ENCODE measurements at regions not wholly inside any gene's neighbourhood (a gene's known extent, or its start where the extent isn't known, plus 50 kb on each side); places are given as distances from the start of the nearest gene placed in this dataset.

- TF ChIP-seq CTCF (IDR thresholded peaks at IDR 0.05) (no peak), POLR2A (IDR thresholded peaks at IDR 0.05) (no peak), POLR2AphosphoS5 (IDR thresholded peaks at IDR 0.05) (no peak), EP300 (IDR thresholded peaks at IDR 0.05; ENCODE audit: low read depth) (no peak)
These were observed 521.7 kb upstream of the MCTP2 start for GRCh38 chr15:93709708-93710107.
